Islet precursor cell (in vitro differentiated cells): ENCODE measurements at regions not wholly inside any gene's neighbourhood (a gene's known extent, or its start where the extent isn't known, plus 50 kb on each side); places are given as distances from the start of the nearest gene placed in this dataset.

Experiments used
- DNase-seq: peaks from one replicate; pipeline ENCODE4 v3.0.0-alpha.2; 2018

- no peak for DNase-seq
Measured at GRCh38 chr4:185895351-185895750, 83.4 kb upstream of the SORBS2 start.

GRCh38 chr4:185895866-185896265 is 83.9 kb upstream of the SORBS2 start:
- DNase-seq = no peak

- peak; percentile 73 for DNase-seq
Measured at GRCh38 chr4:185896817-185897488, 85.0 kb upstream of the SORBS2 start.

- no peak for DNase-seq
Measured at GRCh38 chr4:185898413-185898812, 86.4 kb upstream of the SORBS2 start.

- DNase-seq = no peak
Measured at GRCh38 chr4:185899833-185900232, 87.8 kb upstream of the SORBS2 start.

- DNase-seq = no peak
Measured at GRCh38 chr4:185902654-185903053, 90.7 kb upstream of the SORBS2 start.

- DNase-seq = no peak
Measured at GRCh38 chr4:185903205-185903604, 91.2 kb upstream of the SORBS2 start.

GRCh38 chr4:185904381-185904780 is 92.4 kb upstream of the SORBS2 start:
- DNase-seq = no peak

GRCh38 chr4:185909972-185910371 is 98.0 kb upstream of the SORBS2 start:
- DNase-seq = no peak

GRCh38 chr4:185911556-185912064 is 99.6 kb upstream of the SORBS2 start:
- DNase-seq = no peak

GRCh38 chr4:185912779-185913178 is 100.8 kb upstream of the SORBS2 start:
- no peak for DNase-seq

GRCh38 chr4:185914583-185915199 is 102.7 kb upstream of the SORBS2 start:
- DNase-seq = peak; percentile 63

GRCh38 chr4:185915271-185915670 is 103.3 kb upstream of the SORBS2 start:
- no peak for DNase-seq

- DNase-seq = peak; percentile 24
Measured at GRCh38 chr4:185915817-185916216, 103.8 kb upstream of the SORBS2 start.

GRCh38 chr4:185916231-185916630 is 104.2 kb upstream of the SORBS2 start:
- DNase-seq = peak; percentile 42

- DNase-seq = no peak
Measured at GRCh38 chr4:185916683-185917082, 104.7 kb upstream of the SORBS2 start.

- DNase-seq = no peak
Measured at GRCh38 chr4:185919107-185919506, 107.1 kb upstream of the SORBS2 start.

GRCh38 chr4:185920171-185920570 is 108.2 kb upstream of the SORBS2 start:
- DNase-seq = peak; percentile 83

- DNase-seq = no peak
Measured at GRCh38 chr4:185920691-185921260, 108.8 kb upstream of the SORBS2 start.

GRCh38 chr4:185921583-185922555 is 109.9 kb upstream of the SORBS2 start:
- DNase-seq = peak; percentile 57

GRCh38 chr4:185924458-185925044 is 112.6 kb upstream of the SORBS2 start:
- peak; percentile 26 for DNase-seq

- DNase-seq = peak; percentile 76
Measured at GRCh38 chr4:185925910-185926360, 113.9 kb upstream of the SORBS2 start.
